Large intestine (tissue), 3 donors: ENCODE measurements at regions not wholly inside any gene's neighbourhood (a gene's known extent, or its start where the extent isn't known, plus 50 kb on each side); places are given as distances from the start of the nearest gene placed in this dataset.

Experiments
- DNase-seq, 2 donors: peaks; one replicate each; pipeline versions ENCODE4 v3.0.0 to v3.0.0-alpha.2; 2013
- H3K27ac ChIP-seq: one replicate; pipeline ENCODE4 v1.5.1; 2013; ENCODE audit warnings: low read length
- H3K27me3 ChIP-seq: 2 replicates; pipeline ENCODE4 v1.6.1; 2013; ENCODE audit warnings: low read length; ENCODE audit not compliant: control insufficient read depth, insufficient read depth
- H3K36me3 ChIP-seq: 2 replicates; pipeline ENCODE4 v1.6.1; 2013; ENCODE audit warnings: low read length; ENCODE audit not compliant: control insufficient read depth, insufficient read depth
- H3K4me1 ChIP-seq: one replicate; pipeline ENCODE4 v1.6.1; 2013; ENCODE audit warnings: low read length; ENCODE audit not compliant: control insufficient read depth, insufficient read depth
- H3K4me3 ChIP-seq: one replicate; pipeline ENCODE4 v1.5.1; 2013; ENCODE audit warnings: low read length
- H3K9me3 ChIP-seq: one replicate; pipeline ENCODE4 v1.6.1; 2013; ENCODE audit warnings: mild to moderate bottlenecking, low read depth, low read length, moderate library complexity; ENCODE audit not compliant: control insufficient read depth
- WGBS: methylation state at CpG from one replicate; pipeline ENCODE4 v1.1.5; 2013; ENCODE audit warnings: low lambda C conversion rate; ENCODE audit not compliant: insufficient coverage; 5-methylcytosine and 5-hydroxymethylcytosine counted together

GRCh38 chr6:50925981-50926380 lies 107.3 kb downstream of the TFAP2B start:
- 83% methylated on average over 1 of the region's 2 CpGs for WGBS
- Histone ChIP-seq H3K27me3 (no peaks in the 10 kb centered on the region), H3K27ac (no peak overlapping the region), H3K36me3 (no peaks in the 10 kb centered on the region), H3K4me1 (no peaks in the 10 kb centered on the region), H3K4me3 (no peak overlapping the region), H3K9me3 (no peaks in the 10 kb centered on the region)
- no peak for DNase-seq

GRCh38 chr6:50927800-50928199 lies 109.1 kb downstream of the TFAP2B start:
- no peaks in the 10 kb centered on the region for H3K27me3 ChIP-seq
- WGBS, result no CpG with 5 or more reads among the region's 3 CpGs
- DNase-seq, result no peak

GRCh38 chr6:50929323-50929722 lies 110.7 kb downstream of the TFAP2B start:
- H3K27me3 ChIP-seq, result no peaks in the 10 kb centered on the region
- H3K9me3 ChIP-seq, result no peaks in the 10 kb centered on the region
- no peaks in the 10 kb centered on the region for H3K4me1 ChIP-seq
- H3K36me3 ChIP-seq, result no peaks in the 10 kb centered on the region
- no peak overlapping the region for H3K4me3 ChIP-seq
- no peak overlapping the region for H3K27ac ChIP-seq
- no peak for DNase-seq
- WGBS, result no CpG with 5 or more reads among the region's 3 CpGs

More at GRCh38 chr6:50927800-50928199, 109.1 kb downstream of the TFAP2B start:
- H3K9me3 ChIP-seq, result no peaks in the 10 kb centered on the region
- no peak overlapping the region for H3K4me3 ChIP-seq
- no peak overlapping the region for H3K27ac ChIP-seq
- no peaks in the 10 kb centered on the region for H3K4me1 ChIP-seq
- no peaks in the 10 kb centered on the region for H3K36me3 ChIP-seq

GRCh38 chr6:50935442-50935841 lies 116.8 kb downstream of the TFAP2B start:
- Histone ChIP-seq H3K9me3 (no peaks in the 10 kb centered on the region), H3K27me3 (no peaks in the 10 kb centered on the region), H3K4me3 (no peak overlapping the region), H3K27ac (no peak overlapping the region), H3K4me1 (no peaks in the 10 kb centered on the region), H3K36me3 (no peaks in the 10 kb centered on the region)
- no peak for DNase-seq

- Histone ChIP-seq H3K9me3 (no peaks in the 10 kb centered on the region), H3K4me1 (no peaks in the 10 kb centered on the region), H3K36me3 (no peaks in the 10 kb centered on the region), H3K4me3 (no peak overlapping the region), H3K27ac (no peak overlapping the region), H3K27me3 (no peaks in the 10 kb centered on the region)
- no CpG with 5 or more reads among the region's 1 CpG for WGBS
- no peak for DNase-seq
Measured at GRCh38 chr6:50936277-50936681, 117.6 kb downstream of the TFAP2B start.

GRCh38 chr6:50939931-50940330 lies 121.3 kb downstream of the TFAP2B start:
- Histone ChIP-seq H3K4me3 (no peak overlapping the region), H3K9me3 (no peaks in the 10 kb centered on the region)

GRCh38 chr6:50945789-50946188 lies 127.1 kb downstream of the TFAP2B start:
- no peaks in the 10 kb centered on the region for H3K27me3 ChIP-seq
- H3K4me1 ChIP-seq, result no peaks in the 10 kb centered on the region
- no peak for DNase-seq
- no peaks in the 10 kb centered on the region for H3K9me3 ChIP-seq
- no CpG with 5 or more reads among the region's 2 CpGs for WGBS
- no peak overlapping the region for H3K4me3 ChIP-seq
- no peak overlapping the region for H3K27ac ChIP-seq
- no peaks in the 10 kb centered on the region for H3K36me3 ChIP-seq

More at GRCh38 chr6:50939931-50940330, 121.3 kb downstream of the TFAP2B start:
- Histone ChIP-seq H3K36me3 (no peaks in the 10 kb centered on the region), H3K27me3 (no peaks in the 10 kb centered on the region), H3K27ac (no peak overlapping the region), H3K4me1 (no peaks in the 10 kb centered on the region)
- DNase-seq, result no peak
- no CpG with 5 or more reads among the region's 1 CpG for WGBS

GRCh38 chr6:50952092-50952907 lies 133.6 kb downstream of the TFAP2B start:
- Histone ChIP-seq H3K4me1 (no peaks in the 10 kb centered on the region), H3K36me3 (no peaks in the 10 kb centered on the region), H3K4me3 (no peak overlapping the region), H3K27ac (no peak overlapping the region), H3K9me3 (no peaks in the 10 kb centered on the region), H3K27me3 (no peaks in the 10 kb centered on the region)
- no peak for DNase-seq
- 83% methylated on average over 1 of the region's 5 CpGs for WGBS

GRCh38 chr6:50956014-50956413 lies 137.3 kb downstream of the TFAP2B start:
- Histone ChIP-seq H3K9me3 (no peaks in the 10 kb centered on the region), H3K27ac (no peak overlapping the region), H3K4me1 (no peaks in the 10 kb centered on the region), H3K27me3 (no peaks in the 10 kb centered on the region), H3K36me3 (no peaks in the 10 kb centered on the region), H3K4me3 (no peak overlapping the region)
- WGBS, result no CpG with 5 or more reads among the region's 6 CpGs
- DNase-seq, result no peak

GRCh38 chr6:50958148-50958697 lies 139.6 kb downstream of the TFAP2B start:
- Histone ChIP-seq H3K9me3 (no peaks in the 10 kb centered on the region), H3K4me3 (no peak overlapping the region)
- no peak for DNase-seq

More at GRCh38 chr6:50958148-50958697, 139.6 kb downstream of the TFAP2B start:
- Histone ChIP-seq H3K27ac (no peak overlapping the region), H3K27me3 (no peaks in the 10 kb centered on the region), H3K36me3 (no peaks in the 10 kb centered on the region), H3K4me1 (no peaks in the 10 kb centered on the region)
- no CpG with 5 or more reads among the region's 1 CpG for WGBS
